ENCODE measurements at regions not wholly inside any gene's neighbourhood (a gene's known extent, or its start where the extent isn't known, plus 50 kb on each side); places are given as distances from the start of the nearest gene placed in this dataset.

DNA sequence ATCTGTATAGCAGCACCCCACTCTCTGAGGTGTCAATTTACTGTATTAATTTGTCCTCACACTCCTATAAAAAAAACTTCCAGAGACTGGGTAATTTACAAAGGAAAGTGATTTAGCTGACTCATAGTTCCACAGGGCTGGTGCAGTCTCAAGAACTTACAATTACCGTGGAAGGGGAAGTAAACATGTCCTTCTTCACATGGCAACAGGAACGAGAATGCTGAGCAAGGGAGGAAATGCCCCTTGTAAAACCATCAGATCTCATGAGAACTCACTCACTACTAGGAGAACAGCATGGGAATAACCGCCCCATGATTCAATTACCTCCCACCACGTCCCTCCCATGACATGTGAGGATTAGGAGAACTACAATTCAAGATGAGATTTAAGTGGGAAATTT, 602.6 kb downstream of the MTRR start:
- Histone ChIP-seq H3K27ac (no peak overlapping the region), H3K36me3 (replicated peaks in 1 of 2) (no peaks in the 10 kb centered on the region), H3K4me3 (no peak overlapping the region), H3K9me3 (replicated peaks in 1 of 3) (no peaks in the 10 kb centered on the region), H3K4me1 (replicated peaks in 1 of 2) (no peaks in the 10 kb centered on the region), H3K27me3 (no peaks in the 10 kb centered on the region)
- 65 to 76% (median 69%) methylated on average over 4 of the region's 4 CpGs for WGBS, 4 donors
- intact Hi-C loops (cut with DNase I), result no loop called here
- DNase-seq, result no peak
- no peak for TF ChIP-seq POLR2A (IDR thresholded peaks at IDR 0.05)
- TF ChIP-seq, protein P1, sequence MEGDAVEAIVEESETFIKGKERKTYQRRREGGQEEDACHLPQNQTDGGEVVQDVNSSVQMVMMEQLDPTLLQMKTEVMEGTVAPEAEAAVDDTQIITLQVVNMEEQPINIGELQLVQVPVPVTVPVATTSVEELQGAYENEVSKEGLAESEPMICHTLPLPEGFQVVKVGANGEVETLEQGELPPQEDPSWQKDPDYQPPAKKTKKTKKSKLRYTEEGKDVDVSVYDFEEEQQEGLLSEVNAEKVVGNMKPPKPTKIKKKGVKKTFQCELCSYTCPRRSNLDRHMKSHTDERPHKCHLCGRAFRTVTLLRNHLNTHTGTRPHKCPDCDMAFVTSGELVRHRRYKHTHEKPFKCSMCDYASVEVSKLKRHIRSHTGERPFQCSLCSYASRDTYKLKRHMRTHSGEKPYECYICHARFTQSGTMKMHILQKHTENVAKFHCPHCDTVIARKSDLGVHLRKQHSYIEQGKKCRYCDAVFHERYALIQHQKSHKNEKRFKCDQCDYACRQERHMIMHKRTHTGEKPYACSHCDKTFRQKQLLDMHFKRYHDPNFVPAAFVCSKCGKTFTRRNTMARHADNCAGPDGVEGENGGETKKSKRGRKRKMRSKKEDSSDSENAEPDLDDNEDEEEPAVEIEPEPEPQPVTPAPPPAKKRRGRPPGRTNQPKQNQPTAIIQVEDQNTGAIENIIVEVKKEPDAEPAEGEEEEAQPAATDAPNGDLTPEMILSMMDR (IDR thresholded peaks at IDR 0.05), result no peak

DNA sequence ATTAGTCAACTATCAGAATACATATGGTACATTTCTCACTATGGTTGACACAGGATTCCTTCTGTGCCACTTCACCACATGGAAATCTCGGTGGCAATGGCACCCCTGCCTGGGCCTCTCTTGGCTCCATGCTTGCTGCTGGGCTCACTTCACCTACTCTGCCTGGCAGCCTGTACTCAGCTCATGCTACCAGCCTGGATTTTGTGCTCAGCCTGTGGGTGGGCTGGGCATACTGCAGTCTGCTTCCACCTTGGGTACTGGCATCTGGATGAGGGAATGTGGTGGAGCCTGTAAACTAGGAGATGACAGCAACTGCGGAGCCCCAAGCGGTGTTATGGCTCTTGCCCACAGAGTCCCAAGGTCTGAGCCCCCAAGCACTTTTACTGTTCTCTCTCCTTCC, 604.1 kb downstream of the MTRR start:
- Histone ChIP-seq H3K9me3 (replicated peaks in 1 of 3) (no peaks in the 10 kb centered on the region), H3K4me3 (no peak overlapping the region), H3K4me1 (replicated peaks in 1 of 2) (no peaks in the 10 kb centered on the region), H3K27ac (no peak overlapping the region), H3K27me3 (no peaks in the 10 kb centered on the region), H3K36me3 (replicated peaks in 1 of 2) (no peaks in the 10 kb centered on the region)
- TF ChIP-seq POLR2A (IDR thresholded peaks at IDR 0.05), result no peak
- TF ChIP-seq, protein P1 (IDR thresholded peaks at IDR 0.05), result no peak
- WGBS, 4 donors, result 73 to 90% (median 88%) methylated on average over 2 to 3 of the region's 3 CpGs
- intact Hi-C loops (cut with DNase I), result no loop called here
- DNase-seq, result no peak

DNA sequence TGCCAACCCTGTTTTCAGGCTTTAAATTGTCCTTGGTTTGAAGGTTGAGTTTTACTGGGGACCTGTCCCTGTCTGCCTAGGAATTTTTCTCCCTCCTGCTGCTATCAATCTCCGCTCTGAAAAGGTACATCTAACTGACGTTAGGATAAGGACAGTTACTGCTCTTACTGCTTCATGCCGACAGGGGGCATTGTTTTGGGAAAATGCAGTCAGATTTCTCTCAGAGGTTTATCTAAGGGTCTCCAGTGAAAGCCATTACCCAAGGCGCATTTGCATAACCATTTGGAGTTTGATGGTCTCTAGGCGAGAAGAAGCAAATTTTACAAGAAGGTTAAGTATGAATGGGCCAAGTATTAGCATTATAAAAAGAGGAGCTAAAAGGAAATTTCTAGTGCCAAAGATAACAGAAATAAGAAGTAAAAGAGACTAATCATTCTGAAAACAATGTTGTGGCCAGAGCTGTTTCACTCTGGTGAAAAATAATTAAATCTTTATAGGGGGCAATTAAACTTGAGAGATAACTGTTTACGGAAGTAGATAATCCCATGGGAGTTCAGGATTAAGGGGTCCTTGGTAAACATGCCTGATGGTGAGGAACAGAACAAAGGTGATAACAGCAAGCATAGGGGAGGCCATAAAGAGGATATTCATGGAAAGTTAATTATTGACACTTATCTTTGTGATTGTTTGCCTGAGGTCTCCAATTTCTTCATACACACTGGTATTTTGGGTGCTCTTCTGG, 605.0 kb downstream of the MTRR start:
- H3K4me3 ChIP-seq, result no peak overlapping the region
- DNase-seq, result no peak
- H3K27me3 ChIP-seq, result no peaks in the 10 kb centered on the region
- intact Hi-C loops (cut with DNase I), result no loop called here
- TF ChIP-seq, protein P1 (IDR thresholded peaks at IDR 0.05), result no peak
- TF ChIP-seq POLR2A (IDR thresholded peaks at IDR 0.05), result no peak
- H3K9me3 ChIP-seq (replicated peaks in 1 of 3), result no peaks in the 10 kb centered on the region
- H3K4me1 ChIP-seq (replicated peaks in 1 of 2), result no peaks in the 10 kb centered on the region
- 71 to 76% (median 73%) methylated on average over 6 of the region's 6 CpGs for WGBS, 4 donors
- H3K36me3 ChIP-seq (replicated peaks in 1 of 2), result no peaks in the 10 kb centered on the region
- no peak overlapping the region for H3K27ac ChIP-seq

DNA sequence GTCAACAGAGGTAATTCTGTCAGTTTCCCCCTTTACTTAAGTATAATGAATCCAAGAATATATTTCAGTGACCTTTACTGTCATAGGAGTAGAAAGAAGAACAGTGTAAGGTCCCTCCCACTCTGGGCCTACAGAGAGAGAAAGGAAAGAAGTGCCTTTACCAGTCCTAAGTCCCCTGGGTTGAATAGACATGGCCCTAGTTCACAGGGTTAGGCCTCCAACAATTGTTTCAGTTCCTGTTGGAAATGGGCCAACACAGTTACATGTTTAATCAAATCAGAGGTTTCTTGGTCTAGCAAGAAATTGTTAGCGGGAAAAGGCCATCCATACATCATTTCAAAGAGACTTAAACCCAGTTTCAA, 605.6 kb downstream of the MTRR start:
- Histone ChIP-seq H3K27ac (no peak overlapping the region), H3K36me3 (replicated peaks in 1 of 2) (no peaks in the 10 kb centered on the region), H3K4me1 (replicated peaks in 1 of 2) (no peaks in the 10 kb centered on the region), H3K27me3 (no peaks in the 10 kb centered on the region), H3K4me3 (no peak overlapping the region), H3K9me3 (replicated peaks in 1 of 3) (no peaks in the 10 kb centered on the region)
- no peak for TF ChIP-seq POLR2A (IDR thresholded peaks at IDR 0.05)
- TF ChIP-seq, protein P1 (IDR thresholded peaks at IDR 0.05), result no peak
- DNase-seq, result no peak
- intact Hi-C loops (cut with DNase I), result no loop called here
- 85 to 95% (median 88%) methylated on average over 1 of the region's 1 CpG for WGBS, 4 donors
